ENCODE measurements at regions not wholly inside any gene's neighbourhood (a gene's known extent, or its start where the extent isn't known, plus 50 kb on each side); places are given as distances from the start of the nearest gene placed in this dataset.
A peak's percentile ranks its signal among the peaks of the same experiment; 100 is the strongest.

- no peak overlapping the region for H3K9ac ChIP-seq (ENCODE audit: insufficient read depth, low read length, poor library complexity, severe bottlenecking)
- Mint-ChIP-seq H3K27me3 (ENCODE audit: low read depth in 3 of 3) (peaks cover 0 to 2% (median 2%) of the 10 kb centered on the region in 3 donors), H3K4me3 (no peak overlapping the region), H3K9me3 (no peaks in the 10 kb centered on the region), H3K27ac (no peak overlapping the region), H3K36me3 (no peaks in the 10 kb centered on the region), H3K4me1 (peaks cover 17% of the 10 kb centered on the region)
- no peak overlapping the region for H3K27ac ChIP-seq (ENCODE audit: low read depth in 1 of 2, low read length in 2 of 2)
- H3K4me3 ChIP-seq (replicated peaks in 1 of 3; ENCODE audit: low read depth in 2 of 3, low read length in 3 of 3): no peak overlapping the region
- H2AFZ ChIP-seq (ENCODE audit: insufficient read depth, low read depth, low read length, poor library complexity, severe bottlenecking): no peak overlapping the region
- no peak overlapping the region for H3K4me2 ChIP-seq (replicated peaks; ENCODE audit: extremely low read depth, low read length, poor library complexity, severe bottlenecking)
- no peaks in the 10 kb centered on the region for H3K9me3 ChIP-seq (replicated peaks in 1 of 2; ENCODE audit: control insufficient read depth in 1 of 2, insufficient read depth in 1 of 2, low read length in 2 of 2)
- no peaks in the 10 kb centered on the region for H3K36me3 ChIP-seq (replicated peaks in 1 of 2; ENCODE audit: control insufficient read depth in 1 of 2, insufficient read depth in 2 of 2, low read length in 2 of 2)
- H3K27me3 ChIP-seq (ENCODE audit: control insufficient read depth in 2 of 2, insufficient read depth in 2 of 2, low read length in 2 of 2): no peaks in the 10 kb centered on the region
- no peak for TF ChIP-seq CTCF (IDR thresholded peaks at IDR 0.05)
- no peaks in the 10 kb centered on the region for H3K79me2 ChIP-seq (ENCODE audit: insufficient read depth, low read length)
- H4K20me1 ChIP-seq (ENCODE audit: insufficient read depth, low read length): no peaks in the 10 kb centered on the region
- no CpG with 5 or more reads among the region's 1 CpG for WGBS (ENCODE audit: insufficient coverage)
- no peak for DNase-seq
- intact Hi-C loops (cut with micrococcal nuclease): no loop called here
- peaks cover 8 to 10% of the 10 kb centered on the region in 2 donors for H3K4me1 ChIP-seq (ENCODE audit: control insufficient read depth in 1 of 2, insufficient read depth in 2 of 2, low read length in 2 of 2)
These were observed 201.3 kb upstream of the OR4E1 start for GRCh38 chr14:21874946-21875345.

GRCh38 chr14:21874167-21874566 lies 200.5 kb upstream of the OR4E1 start:
- no peak for DNase-seq
- H3K4me1 Mint-ChIP-seq: peaks cover 17% of the 10 kb centered on the region
- Histone ChIP-seq H3K79me2 (ENCODE audit: insufficient read depth, low read length) (no peaks in the 10 kb centered on the region), H3K9me3 (replicated peaks in 1 of 2; ENCODE audit: control insufficient read depth in 1 of 2, insufficient read depth in 1 of 2, low read length in 2 of 2) (no peaks in the 10 kb centered on the region), H3K4me1 (ENCODE audit: control insufficient read depth in 1 of 2, insufficient read depth in 2 of 2, low read length in 2 of 2) (peaks cover 8 to 10% of the 10 kb centered on the region in 2 donors), H2AFZ (ENCODE audit: insufficient read depth, low read depth, low read length, poor library complexity, severe bottlenecking) (no peak overlapping the region), H3K4me3 (replicated peaks in 1 of 3; ENCODE audit: low read depth in 2 of 3, low read length in 3 of 3) (no peak overlapping the region), H3K36me3 (replicated peaks in 1 of 2; ENCODE audit: control insufficient read depth in 1 of 2, insufficient read depth in 2 of 2, low read length in 2 of 2) (no peaks in the 10 kb centered on the region), H3K4me2 (replicated peaks; ENCODE audit: extremely low read depth, low read length, poor library complexity, severe bottlenecking) (peak overlapping the region; percentile 9), H4K20me1 (ENCODE audit: insufficient read depth, low read length) (no peaks in the 10 kb centered on the region), H3K27ac (ENCODE audit: low read depth in 1 of 2, low read length in 2 of 2) (no peak overlapping the region), H3K27me3 (ENCODE audit: control insufficient read depth in 2 of 2, insufficient read depth in 2 of 2, low read length in 2 of 2) (no peaks in the 10 kb centered on the region), H3K9ac (ENCODE audit: insufficient read depth, low read length, poor library complexity, severe bottlenecking) (no peak overlapping the region)
- TF ChIP-seq CTCF (IDR thresholded peaks at IDR 0.05): no peak
- no peaks in the 10 kb centered on the region for H3K36me3 Mint-ChIP-seq
- no peaks in the 10 kb centered on the region for H3K9me3 Mint-ChIP-seq
- no peak overlapping the region for H3K4me3 Mint-ChIP-seq
- H3K27me3 Mint-ChIP-seq (ENCODE audit: low read depth in 3 of 3): peaks cover 0 to 2% (median 2%) of the 10 kb centered on the region in 3 donors
- intact Hi-C loops (cut with micrococcal nuclease): no loop called here
- no CpG with 5 or more reads among the region's 3 CpGs for WGBS (ENCODE audit: insufficient coverage)
- no peak overlapping the region for H3K27ac Mint-ChIP-seq

Data from CD14-positive monocyte (primary cell).